Smooth muscle cell of the brain vasculature (primary cell): ENCODE measurements at regions not wholly inside any gene's neighbourhood (a gene's known extent, or its start where the extent isn't known, plus 50 kb on each side); places are given as distances from the start of the nearest gene placed in this dataset.

Experiments used
- DNase-seq: peaks from one replicate; pipeline ENCODE4 v3.0.0-alpha.2; 2012; ENCODE audit warnings: low read depth, low spot score

DNA sequence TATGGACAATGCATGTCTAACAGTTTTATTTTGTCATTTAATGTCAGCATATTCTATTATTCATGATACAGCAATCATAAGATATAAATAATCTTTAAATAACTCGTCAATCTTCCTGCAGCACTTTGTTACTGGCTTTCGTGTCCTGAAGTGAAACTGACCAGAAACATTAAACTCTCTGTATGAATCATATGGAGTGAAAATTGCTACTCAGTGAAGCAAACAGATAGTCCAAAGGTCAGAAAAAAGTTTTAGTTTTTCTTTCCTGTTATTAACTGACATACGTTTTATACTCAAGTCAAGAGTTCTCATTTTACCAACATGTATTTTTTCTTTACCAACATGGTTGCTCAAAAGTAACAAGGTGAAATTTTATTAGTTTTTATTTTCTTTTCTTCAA lies 106.8 kb upstream of the GALNT5 start:
- DNase-seq: peak; percentile 20

GRCh38 chr2:157152362-157152761 lies 105.1 kb upstream of the GALNT5 start:
- no peak for DNase-seq

GRCh38 chr2:157155992-157156391 lies 101.5 kb upstream of the GALNT5 start:
- no peak for DNase-seq

DNA sequence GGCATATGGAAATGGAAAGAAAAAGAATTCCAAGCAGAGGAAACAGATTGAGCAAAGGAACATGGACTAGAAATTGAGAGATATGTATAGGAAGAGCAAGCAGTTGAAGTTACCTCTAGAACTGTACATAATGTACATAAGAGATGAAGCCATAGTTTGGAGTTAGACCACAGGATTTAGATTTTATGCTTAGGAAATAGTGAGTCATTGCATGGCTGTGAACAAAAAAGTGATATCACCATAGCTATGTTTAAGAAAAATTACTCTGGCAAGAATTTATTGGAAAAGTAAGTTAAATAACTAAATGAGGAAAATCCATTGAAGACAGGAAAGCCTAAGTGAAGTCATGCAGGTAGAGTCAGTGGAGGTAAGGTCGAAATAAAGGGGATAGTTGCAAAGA lies 99.4 kb upstream of the GALNT5 start:
- DNase-seq: no peak

DNA sequence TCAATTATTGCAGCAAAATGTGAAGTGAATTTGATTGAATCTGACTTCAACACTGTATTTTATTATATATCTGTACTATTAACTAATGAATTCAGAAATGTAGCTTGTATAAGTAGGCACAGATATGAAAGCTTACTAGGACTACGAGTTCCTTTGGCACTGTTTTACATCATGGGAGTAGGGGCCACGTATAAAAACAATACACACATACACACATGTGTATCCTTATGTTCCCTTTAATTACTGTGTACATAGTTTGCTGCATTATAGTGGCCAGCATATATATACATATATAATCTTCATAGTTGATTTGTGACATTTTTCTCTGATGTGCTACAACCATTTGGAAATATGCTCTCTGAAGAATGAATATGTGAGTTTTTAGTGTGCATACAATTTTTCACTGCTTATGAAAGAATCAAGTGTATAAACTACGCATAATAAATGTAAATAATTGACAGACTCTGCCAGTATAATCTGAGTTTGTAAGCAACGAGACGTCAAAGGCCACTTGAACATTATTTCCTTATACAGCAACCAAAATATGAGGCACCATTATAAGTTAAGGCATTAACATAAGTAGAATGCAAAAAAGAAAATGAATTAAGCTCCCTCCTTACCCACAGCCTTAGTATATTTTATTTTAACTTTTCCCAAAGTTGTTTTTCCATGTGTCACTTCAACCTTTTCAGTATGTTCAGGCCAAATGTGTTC lies 98.1 kb upstream of the GALNT5 start:
- DNase-seq: no peak

- DNase-seq: no peak
These were observed 97.4 kb upstream of the GALNT5 start for GRCh38 chr2:157160111-157160510.

- no peak for DNase-seq
These were observed 93.1 kb upstream of the GALNT5 start for GRCh38 chr2:157164370-157164769.

GRCh38 chr2:157164891-157165290 lies 92.6 kb upstream of the GALNT5 start:
- no peak for DNase-seq

- no peak for DNase-seq
These were observed 89.0 kb upstream of the GALNT5 start for GRCh38 chr2:157168501-157168900.

DNA sequence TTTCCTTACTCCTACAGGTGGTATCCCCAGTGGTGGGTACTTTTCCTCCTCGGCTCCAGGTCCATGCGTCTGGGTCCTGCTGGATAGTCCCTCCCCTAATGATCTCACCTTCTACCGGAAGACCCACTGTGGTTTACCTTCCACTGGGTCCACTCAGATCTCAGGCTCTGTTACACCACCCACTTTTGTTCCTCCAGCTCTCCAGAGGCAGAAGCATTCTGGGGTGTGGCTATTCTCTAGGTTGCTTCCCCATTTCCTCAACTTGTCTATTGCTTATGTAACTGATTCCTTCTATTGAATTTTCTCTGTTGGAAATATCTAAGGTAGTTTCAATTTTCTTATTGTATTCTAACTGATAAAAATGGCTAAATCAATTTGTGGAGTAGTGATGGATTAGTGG lies 87.6 kb upstream of the GALNT5 start:
- DNase-seq: no peak

DNA sequence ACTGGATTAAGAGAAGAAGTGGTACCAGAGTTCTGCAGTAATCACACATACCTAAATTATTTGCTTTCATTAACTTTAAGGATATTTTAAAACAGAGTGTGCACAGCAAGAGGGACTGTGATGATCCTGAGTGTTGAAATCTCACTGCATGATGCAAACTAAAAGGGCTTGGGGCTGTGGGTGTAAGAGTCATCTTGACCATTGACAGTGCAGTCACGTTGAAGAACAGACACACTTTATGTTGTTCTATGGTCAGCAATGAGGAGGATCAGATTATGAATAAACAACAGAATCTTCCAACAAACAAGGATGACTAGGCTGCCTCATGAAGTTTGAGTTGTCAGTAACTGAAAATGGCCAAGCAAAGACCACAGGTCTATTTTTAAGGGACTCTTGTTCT lies 87.2 kb upstream of the GALNT5 start:
- DNase-seq: no peak

DNA sequence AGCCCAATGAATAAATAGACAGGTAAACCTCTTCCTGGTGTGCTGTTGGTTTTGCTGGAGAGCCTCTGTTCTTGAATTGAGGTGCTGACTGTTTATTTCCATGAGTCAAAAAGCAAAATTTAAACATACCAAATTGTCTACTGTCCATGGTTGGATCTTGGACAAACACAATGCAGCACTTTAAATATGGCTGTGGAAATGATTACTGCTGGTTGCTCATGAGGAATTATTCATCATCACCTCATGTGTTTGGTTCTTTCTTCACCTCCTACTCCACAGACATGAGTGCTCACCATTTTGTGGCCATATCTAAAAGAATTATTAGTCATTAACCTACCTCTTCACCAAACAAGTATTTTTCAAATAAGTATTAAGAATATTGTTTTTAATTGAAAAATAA lies 85.3 kb upstream of the GALNT5 start:
- DNase-seq: no peak

DNA sequence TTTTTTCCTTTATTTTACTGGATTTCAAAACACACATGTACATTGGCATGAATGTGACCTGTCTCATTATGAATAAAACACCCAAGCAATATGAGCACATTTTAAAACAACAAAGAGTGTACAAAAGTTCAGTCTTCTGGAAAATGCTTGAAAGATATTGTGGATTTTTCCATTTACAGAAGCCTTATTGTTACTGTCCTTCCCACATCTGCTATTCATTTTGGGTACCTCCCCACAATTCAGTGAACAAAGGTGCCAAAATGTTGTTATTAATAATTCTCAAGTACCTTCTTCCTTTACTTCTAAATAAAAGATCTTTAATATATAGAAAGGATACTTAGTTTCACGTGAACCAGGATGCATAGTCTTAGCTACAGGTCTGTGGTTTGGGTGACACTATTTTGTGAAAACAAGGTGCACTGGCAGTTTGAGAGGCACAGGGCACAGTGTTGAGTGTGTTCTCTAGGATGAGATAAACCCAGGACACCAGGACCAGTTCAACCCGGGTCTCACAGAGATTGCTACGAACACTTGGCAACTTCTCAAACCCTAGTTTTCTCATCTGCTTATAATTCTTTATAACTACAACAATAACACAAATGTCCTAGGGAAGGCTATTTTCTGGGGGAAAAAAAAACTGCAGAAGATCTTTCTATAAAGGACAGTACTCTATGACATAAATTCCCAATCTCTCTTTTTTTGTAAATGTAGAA lies 84.5 kb upstream of the GALNT5 start:
- DNase-seq: no peak

- DNase-seq: peak; percentile 90
These were observed 83.7 kb upstream of the GALNT5 start for GRCh38 chr2:157173740-157174184.

DNA sequence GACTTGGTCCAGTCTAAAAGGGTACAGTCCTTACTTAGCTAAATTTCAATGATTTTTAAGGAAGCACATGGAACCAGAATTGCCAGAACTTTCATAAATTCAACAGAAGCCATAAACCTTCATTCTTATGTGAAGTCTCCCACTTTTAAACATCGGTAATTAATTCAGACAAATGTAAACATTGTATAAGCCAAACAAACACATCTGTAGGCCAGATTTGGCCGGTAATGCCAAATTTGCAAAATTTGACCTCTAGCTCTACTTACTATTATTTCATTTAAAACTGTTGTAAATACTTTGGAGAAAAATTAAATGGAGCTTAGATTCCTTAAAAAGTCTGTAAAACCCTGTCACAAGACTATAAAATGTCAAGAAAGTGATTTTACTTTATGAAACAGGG lies 83.2 kb upstream of the GALNT5 start:
- DNase-seq: no peak

- DNase-seq: no peak
These were observed 80.9 kb upstream of the GALNT5 start for GRCh38 chr2:157176602-157177001.

GRCh38 chr2:157178874-157179273 lies 78.6 kb upstream of the GALNT5 start:
- no peak for DNase-seq

DNA sequence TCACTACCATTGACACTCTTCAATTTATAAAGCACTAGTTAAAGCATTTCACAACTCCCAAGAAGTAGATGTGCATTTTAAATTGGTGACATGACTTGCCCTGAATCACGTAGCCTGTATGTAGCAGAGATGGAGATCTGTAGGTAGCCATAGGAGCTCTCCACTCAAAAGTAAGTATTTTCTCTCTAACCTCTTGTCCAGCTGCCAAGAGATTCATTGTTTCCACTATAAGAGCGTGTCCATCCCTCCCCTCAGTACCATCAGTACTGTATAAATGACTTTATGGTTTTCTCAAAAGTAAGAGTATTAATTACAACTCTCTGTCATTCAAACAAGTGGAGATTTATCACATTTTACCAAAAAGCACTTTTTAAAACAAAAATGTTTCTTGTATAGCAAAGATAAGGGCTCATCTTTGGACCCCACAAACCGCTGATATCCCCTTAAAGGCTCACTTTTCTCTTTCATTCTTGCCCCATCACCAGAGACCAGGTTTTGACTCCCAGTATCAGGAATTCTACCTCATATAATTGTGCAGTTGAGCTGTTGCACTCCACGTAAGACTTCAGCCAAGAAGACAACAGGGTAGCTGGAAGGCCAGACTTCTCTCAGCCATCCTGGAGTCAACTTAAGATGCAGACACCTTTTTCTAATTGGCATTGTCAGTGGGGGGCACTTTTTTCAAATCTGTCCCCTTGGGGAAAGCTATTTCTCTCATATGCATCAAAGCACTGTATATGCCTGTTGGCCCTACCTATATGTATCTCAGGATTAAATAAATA lies 78.0 kb upstream of the GALNT5 start:
- no peak for DNase-seq

DNA sequence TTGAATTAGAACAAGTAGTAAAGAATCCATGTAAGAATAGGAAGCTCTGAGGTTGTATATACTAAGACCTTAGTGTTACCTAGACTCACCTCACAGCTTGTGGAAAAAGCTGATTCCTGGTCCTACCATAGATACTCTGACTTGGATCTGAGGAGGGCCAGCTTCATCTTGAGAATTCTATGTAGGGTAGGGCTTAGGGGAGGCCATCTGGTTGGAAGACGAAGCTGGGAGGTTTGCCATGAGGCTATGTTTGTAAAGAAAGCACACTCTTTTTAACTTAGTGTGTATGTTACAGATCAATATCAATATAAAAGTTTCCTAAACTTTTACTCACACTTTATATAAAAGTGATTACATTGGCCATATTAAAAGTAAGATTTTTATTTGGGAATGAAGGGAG lies 77.1 kb upstream of the GALNT5 start:
- no peak for DNase-seq

DNA sequence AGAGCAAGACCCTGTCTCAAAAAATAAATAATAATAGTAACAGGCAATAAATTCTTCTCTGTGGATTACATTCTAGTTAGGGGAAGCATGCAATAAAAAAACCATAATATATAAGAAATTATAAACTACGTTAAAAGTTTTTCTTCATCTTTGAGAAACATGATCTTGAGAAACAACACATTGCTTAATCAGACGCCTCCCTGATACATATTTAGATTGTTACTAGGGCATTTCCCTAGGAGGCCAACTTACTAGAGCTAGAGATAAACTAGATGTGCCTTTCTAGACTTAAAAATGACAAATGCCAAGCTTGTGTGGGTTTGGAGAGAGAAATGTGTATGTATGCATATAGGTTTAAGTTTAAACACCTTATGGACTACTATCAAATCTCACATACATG lies 76.3 kb upstream of the GALNT5 start:
- no peak for DNase-seq

- DNase-seq: no peak
These were observed 75.2 kb upstream of the GALNT5 start for GRCh38 chr2:157182204-157182709.

DNA sequence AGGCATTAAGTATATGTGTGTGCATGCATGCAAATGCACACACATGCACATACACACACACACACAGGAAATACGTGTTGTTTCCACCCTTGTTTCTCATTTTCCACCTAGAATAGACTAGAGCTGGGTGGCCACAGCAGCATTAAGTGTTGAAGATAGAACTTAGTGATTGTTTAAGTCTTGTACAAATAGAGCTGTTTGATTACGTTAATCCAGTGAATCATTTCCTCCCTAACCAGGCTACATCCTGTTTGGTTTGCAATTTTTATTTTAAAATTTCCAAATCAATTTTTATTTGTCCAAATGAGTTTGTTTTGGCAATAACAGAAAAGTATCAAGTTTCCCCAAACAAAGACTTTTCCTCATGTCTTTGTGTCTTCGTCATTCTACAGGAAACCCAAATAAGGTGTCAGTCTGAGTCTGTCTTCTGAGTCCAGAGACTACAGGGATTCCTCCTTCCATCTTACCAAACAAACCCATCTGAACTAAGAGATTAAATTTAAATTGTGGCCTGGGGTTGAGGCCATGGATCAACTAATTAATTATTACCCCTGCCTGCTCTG lies 74.6 kb upstream of the GALNT5 start:
- DNase-seq: peak; percentile 67
